MM.1S (cell line): ENCODE measurements at regions not wholly inside any gene's neighbourhood (a gene's known extent, or its start where the extent isn't known, plus 50 kb on each side); places are given as distances from the start of the nearest gene placed in this dataset.

Experiments
- DNase-seq: peaks from one replicate; pipeline ENCODE4 v3.0.0-alpha.2; 2015
- H2AFZ ChIP-seq: fragments of 300-600 bp; sonication (generic); 2 replicates; pipeline ENCODE4 v1.6.0; 2016; ENCODE audit warnings: antibody characterized with exemption, low read length
- H3F3A ChIP-seq: fragments of 300-600 bp; sonication (generic); 2 replicates; pipeline ENCODE4 v1.6.1; 2016; ENCODE audit warnings: mild to moderate bottlenecking, antibody characterized with exemption, low read length, moderate library complexity, mixed read lengths; ENCODE audit not compliant: insufficient read depth
- H3K27ac ChIP-seq: fragments of 300-600 bp; sonication (generic); 2 replicates; pipeline ENCODE4 v1.5.1; 2016; ENCODE audit warnings: mild to moderate bottlenecking, low read length
- H3K27me3 ChIP-seq: fragments of 300-600 bp; sonication (generic); replicated peaks from 2 replicates; pipeline ENCODE4 v1.6.0; 2016; ENCODE audit warnings: low read length; ENCODE audit not compliant: insufficient read depth
- H3K36me3 ChIP-seq: fragments of 300-600 bp; sonication (generic); replicated peaks from 2 replicates; pipeline ENCODE4 v1.6.1; 2016; ENCODE audit warnings: mild to moderate bottlenecking, low read length, mixed read lengths; ENCODE audit not compliant: insufficient read depth
- H3K4me1 ChIP-seq: fragments of 300-600 bp; sonication (generic); 2 replicates; pipeline ENCODE4 v1.6.1; 2016; ENCODE audit warnings: low read length, mixed read lengths
- H3K4me2 ChIP-seq: fragments of 300-600 bp; sonication (generic); 2 replicates; pipeline ENCODE4 v1.6.0; 2016; ENCODE audit warnings: low read depth, low read length
- H3K4me3 ChIP-seq: fragments of 300-600 bp; sonication (generic); 2 replicates; pipeline ENCODE4 v1.5.1; 2016; ENCODE audit warnings: low read length, mixed read lengths
- H3K79me2 ChIP-seq: fragments of 300-600 bp; sonication (generic); 2 replicates; pipeline ENCODE4 v1.6.1; 2016; ENCODE audit warnings: mixed run types, low read length, mixed read lengths
- H3K9ac ChIP-seq: fragments of 300-600 bp; sonication (generic); 2 replicates; pipeline ENCODE4 v1.6.1; 2016; ENCODE audit warnings: low read length, mixed read lengths
- H3K9me2 ChIP-seq: fragments of 300-600 bp; sonication (generic); replicated peaks from 2 replicates; pipeline ENCODE4 v1.6.1; 2016; ENCODE audit warnings: mild to moderate bottlenecking, low read length, mixed read lengths; ENCODE audit not compliant: insufficient read depth
- H3K9me3 ChIP-seq: fragments of 300-600 bp; sonication (generic); replicated peaks from 2 replicates; pipeline ENCODE4 v1.6.1; 2016; ENCODE audit warnings: mild to moderate bottlenecking, low read length, mixed read lengths; ENCODE audit not compliant: insufficient read depth
- H4K20me1 ChIP-seq: fragments of 300-600 bp; sonication (generic); 2 replicates; pipeline ENCODE4 v1.6.1; 2016; ENCODE audit warnings: mild to moderate bottlenecking, low read length, moderate library complexity, mixed read lengths; ENCODE audit not compliant: insufficient read depth
- EZH2 ChIP-seq: fragments of 300-600 bp; sonication (generic); optimal IDR thresholded peaks from 2 replicates; pipeline ENCODE3; 2017; ENCODE audit warnings: low read depth, mild to moderate bottlenecking, antibody characterized with exemption, low read length, mixed read lengths
- EZH2phosphoT487 ChIP-seq: fragments of 300-600 bp; sonication (generic); IDR thresholded peaks from 2 replicates; pipeline ENCODE4 v1.6.1; 2018; ENCODE audit warnings: antibody characterized with exemption, low read length
- TF ChIP-seq, protein P1 (sequence below): fragments of 300-600 bp; sonication (generic); IDR thresholded peaks from 2 replicates; pipeline ENCODE4 v1.5.1; 2016; ENCODE audit warnings: antibody characterized with exemption, low read length, mixed read lengths

DNA sequence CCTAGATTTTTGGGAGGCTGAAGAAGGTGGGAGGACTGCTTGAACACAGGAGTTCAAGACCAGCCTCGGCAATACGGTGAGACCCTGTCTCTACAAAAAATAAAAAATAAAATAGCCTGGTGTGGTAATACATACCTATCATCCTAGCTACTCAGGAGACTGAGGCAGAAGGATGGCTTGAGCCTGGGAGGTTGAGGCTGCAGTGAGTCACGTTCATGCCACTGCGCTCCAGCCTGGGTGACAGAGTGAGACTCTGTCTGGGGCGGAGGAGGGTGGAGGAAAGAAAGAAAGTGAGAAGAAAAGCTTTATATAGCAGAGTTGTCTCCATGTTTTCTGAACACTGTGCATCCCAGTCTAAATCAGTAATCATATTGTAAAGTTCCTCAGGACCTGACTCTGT lies 301.4 kb upstream of the CNTN6 start:
- Histone ChIP-seq H3K79me2 (no peaks in the 10 kb centered on the region), H3K9me3 (no peaks in the 10 kb centered on the region), H3K9ac (no peak overlapping the region), H3K36me3 (no peaks in the 10 kb centered on the region), H2AFZ (no peak overlapping the region), H3K4me3 (no peak overlapping the region), H3K4me1 (no peaks in the 10 kb centered on the region), H3K27me3 (no peaks in the 10 kb centered on the region), H3K9me2 (no peaks in the 10 kb centered on the region), H3K27ac (no peak overlapping the region), H3K4me2 (no peak overlapping the region), H4K20me1 (no peaks in the 10 kb centered on the region), H3F3A (no peaks in the 10 kb centered on the region)
- TF ChIP-seq, protein P1, sequence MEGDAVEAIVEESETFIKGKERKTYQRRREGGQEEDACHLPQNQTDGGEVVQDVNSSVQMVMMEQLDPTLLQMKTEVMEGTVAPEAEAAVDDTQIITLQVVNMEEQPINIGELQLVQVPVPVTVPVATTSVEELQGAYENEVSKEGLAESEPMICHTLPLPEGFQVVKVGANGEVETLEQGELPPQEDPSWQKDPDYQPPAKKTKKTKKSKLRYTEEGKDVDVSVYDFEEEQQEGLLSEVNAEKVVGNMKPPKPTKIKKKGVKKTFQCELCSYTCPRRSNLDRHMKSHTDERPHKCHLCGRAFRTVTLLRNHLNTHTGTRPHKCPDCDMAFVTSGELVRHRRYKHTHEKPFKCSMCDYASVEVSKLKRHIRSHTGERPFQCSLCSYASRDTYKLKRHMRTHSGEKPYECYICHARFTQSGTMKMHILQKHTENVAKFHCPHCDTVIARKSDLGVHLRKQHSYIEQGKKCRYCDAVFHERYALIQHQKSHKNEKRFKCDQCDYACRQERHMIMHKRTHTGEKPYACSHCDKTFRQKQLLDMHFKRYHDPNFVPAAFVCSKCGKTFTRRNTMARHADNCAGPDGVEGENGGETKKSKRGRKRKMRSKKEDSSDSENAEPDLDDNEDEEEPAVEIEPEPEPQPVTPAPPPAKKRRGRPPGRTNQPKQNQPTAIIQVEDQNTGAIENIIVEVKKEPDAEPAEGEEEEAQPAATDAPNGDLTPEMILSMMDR, result no peak
- no peak for TF ChIP-seq EZH2
- TF ChIP-seq EZH2phosphoT487, result no peak
- DNase-seq, result no peak

DNA sequence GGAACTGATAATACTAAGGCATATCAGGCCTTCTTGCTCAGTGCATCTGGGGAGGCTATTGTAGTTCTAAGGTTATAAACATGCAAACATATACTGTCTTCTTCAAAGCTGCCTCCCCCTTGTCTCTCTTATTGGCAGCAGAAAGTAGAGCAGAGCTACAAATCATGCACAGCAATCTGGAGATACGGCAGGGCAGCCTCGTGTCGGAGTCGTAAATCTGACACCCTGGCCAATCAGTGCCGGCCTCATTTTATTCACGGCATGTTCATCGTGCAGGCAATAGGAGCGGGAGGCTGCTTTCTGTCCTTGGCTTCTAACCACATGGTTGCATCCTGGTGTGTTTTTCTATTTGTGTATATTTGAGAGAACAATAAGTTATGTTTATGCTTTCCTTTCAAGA lies 300.2 kb upstream of the CNTN6 start:
- Histone ChIP-seq H3K4me3 (no peak overlapping the region), H3K9me2 (no peaks in the 10 kb centered on the region), H3K36me3 (no peaks in the 10 kb centered on the region), H3K27ac (no peak overlapping the region), H3K9me3 (no peaks in the 10 kb centered on the region), H2AFZ (no peak overlapping the region), H4K20me1 (no peaks in the 10 kb centered on the region), H3K9ac (no peak overlapping the region), H3K79me2 (no peaks in the 10 kb centered on the region), H3K4me2 (no peak overlapping the region), H3F3A (no peaks in the 10 kb centered on the region), H3K27me3 (no peaks in the 10 kb centered on the region), H3K4me1 (no peaks in the 10 kb centered on the region)
- TF ChIP-seq, protein P1, result no peak
- no peak for TF ChIP-seq EZH2
- TF ChIP-seq EZH2phosphoT487, result no peak
- no peak for DNase-seq

DNA sequence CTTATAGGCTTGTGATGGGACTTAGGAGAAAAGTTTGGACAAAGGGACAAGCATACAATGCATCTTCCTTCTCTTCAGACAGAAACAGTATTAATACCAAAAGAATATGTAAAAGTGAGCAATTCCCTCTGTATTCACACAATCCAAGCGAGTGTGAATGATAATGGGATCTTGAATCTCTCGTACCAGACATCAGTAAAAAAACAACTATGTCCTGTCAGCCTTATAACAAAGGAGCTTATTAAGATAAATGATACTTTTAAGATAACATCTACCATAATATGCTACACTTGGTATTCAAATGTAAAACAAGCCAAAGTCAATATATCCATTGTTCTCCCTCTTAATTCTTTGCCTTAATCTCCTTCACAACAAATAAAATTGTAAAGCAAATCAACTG lies 288.6 kb upstream of the CNTN6 start:
- Histone ChIP-seq H4K20me1 (no peaks in the 10 kb centered on the region), H3K27me3 (no peaks in the 10 kb centered on the region), H3K4me2 (no peak overlapping the region), H3K4me3 (no peak overlapping the region), H3K79me2 (no peaks in the 10 kb centered on the region), H3F3A (no peaks in the 10 kb centered on the region), H3K9me2 (no peaks in the 10 kb centered on the region), H3K9me3 (no peaks in the 10 kb centered on the region), H2AFZ (no peak overlapping the region), H3K9ac (no peak overlapping the region), H3K4me1 (no peaks in the 10 kb centered on the region), H3K36me3 (no peaks in the 10 kb centered on the region), H3K27ac (no peak overlapping the region)
- no peak for DNase-seq
- no peak for TF ChIP-seq EZH2phosphoT487
- TF ChIP-seq, protein P1, result no peak
- no peak for TF ChIP-seq EZH2

GRCh38 chr3:805326-805725 lies 287.5 kb upstream of the CNTN6 start:
- Histone ChIP-seq H3K79me2 (no peaks in the 10 kb centered on the region), H3K4me2 (no peak overlapping the region), H3K4me1 (no peaks in the 10 kb centered on the region), H3K36me3 (no peaks in the 10 kb centered on the region), H4K20me1 (no peaks in the 10 kb centered on the region), H3K4me3 (no peak overlapping the region), H3K9me2 (no peaks in the 10 kb centered on the region), H3K9me3 (no peaks in the 10 kb centered on the region), H2AFZ (no peak overlapping the region), H3K27ac (no peak overlapping the region), H3K27me3 (no peaks in the 10 kb centered on the region), H3K9ac (no peak overlapping the region), H3F3A (no peaks in the 10 kb centered on the region)
- DNase-seq, result no peak
- TF ChIP-seq, protein P1, result no peak
- TF ChIP-seq EZH2phosphoT487, result no peak
- TF ChIP-seq EZH2, result no peak
